Hindlimb muscle (tissue), 1 donor: ENCODE measurements at regions not wholly inside any gene's neighbourhood (a gene's known extent, or its start where the extent isn't known, plus 50 kb on each side); places are given as distances from the start of the nearest gene placed in this dataset.

Experiments
- DNase-seq: peaks from one replicate; pipeline ENCODE4 v3.0.0-alpha.2; 2013

- no peak for DNase-seq
Observed at GRCh38 chr3:44058022-44058867, 183.4 kb upstream of the TOPAZ1 start.

GRCh38 chr3:44058868-44059203 lies 182.8 kb upstream of the TOPAZ1 start:
- DNase-seq: no peak

GRCh38 chr3:44060164-44060563 lies 181.5 kb upstream of the TOPAZ1 start:
- no peak for DNase-seq

- no peak for DNase-seq
Observed at GRCh38 chr3:44061268-44061667, 180.4 kb upstream of the TOPAZ1 start.

GRCh38 chr3:44061961-44062360 lies 179.7 kb upstream of the TOPAZ1 start:
- DNase-seq: no peak

GRCh38 chr3:44065311-44066094 lies 176.2 kb upstream of the TOPAZ1 start:
- no peak for DNase-seq

- DNase-seq: no peak
Observed at GRCh38 chr3:44066806-44067205, 174.9 kb upstream of the TOPAZ1 start.

- no peak for DNase-seq
Observed at GRCh38 chr3:44067431-44067830, 174.3 kb upstream of the TOPAZ1 start.

- DNase-seq: no peak
Observed at GRCh38 chr3:44068753-44069152, 172.9 kb upstream of the TOPAZ1 start.

- no peak for DNase-seq
Observed at GRCh38 chr3:44069276-44069675, 172.4 kb upstream of the TOPAZ1 start.

GRCh38 chr3:44070841-44071546 lies 170.7 kb upstream of the TOPAZ1 start:
- DNase-seq: no peak

- no peak for DNase-seq
Observed at GRCh38 chr3:44072601-44073540, 168.8 kb upstream of the TOPAZ1 start.

GRCh38 chr3:44074181-44074580 lies 167.5 kb upstream of the TOPAZ1 start:
- DNase-seq: no peak

GRCh38 chr3:44076221-44076829 lies 165.4 kb upstream of the TOPAZ1 start:
- DNase-seq: no peak

- no peak for DNase-seq
Observed at GRCh38 chr3:44077267-44077666, 164.4 kb upstream of the TOPAZ1 start.

- DNase-seq: no peak
Observed at GRCh38 chr3:44078863-44079262, 162.8 kb upstream of the TOPAZ1 start.

GRCh38 chr3:44079916-44080315 lies 161.8 kb upstream of the TOPAZ1 start:
- DNase-seq: no peak

- DNase-seq: no peak
Observed at GRCh38 chr3:44080474-44081072, 161.1 kb upstream of the TOPAZ1 start.

GRCh38 chr3:44090036-44090435 lies 151.7 kb upstream of the TOPAZ1 start:
- DNase-seq: no peak

GRCh38 chr3:44092497-44092896 lies 149.2 kb upstream of the TOPAZ1 start:
- DNase-seq: no peak

- DNase-seq: no peak
Observed at GRCh38 chr3:44093531-44093930, 148.2 kb upstream of the TOPAZ1 start.
